Naive thymus-derived CD4-positive, alpha-beta T cell (primary cell): ENCODE measurements at regions not wholly inside any gene's neighbourhood (a gene's known extent, or its start where the extent isn't known, plus 50 kb on each side); places are given as distances from the start of the nearest gene placed in this dataset.
A peak's percentile ranks its signal among the peaks of the same experiment; 100 is the strongest.

Experiments used
- ATAC-seq: fragments of 150-1000 bp; cut with Tn5 transposase; 2 replicates; pipeline ENCODE4 v1.10.0; 2021; ENCODE audit warnings: mild to moderate bottlenecking, moderate library complexity
- CTCF ChIA-PET: fragments of 350-600 bp; sonication (Branson Sonifier 250); formaldehyde crosslinking; loops from one replicate; lab custom pipeline; 2021; ENCODE audit warnings: antibody characterized with exemption; lab: Charles Lee
- POLR2A ChIA-PET: fragments of 350-600 bp; sonication (Branson Sonifier 250); formaldehyde crosslinking; loops from one replicate; lab custom pipeline; 2021; ENCODE audit warnings: antibody characterized with exemption, inconsistent platforms; lab: Charles Lee
- DNase-seq, 9 donors: peaks; one replicate each; pipeline versions ENCODE4 v3.0.0 to v3.0.0-alpha.2; 2020 to 2022; ENCODE audit warnings: mixed read lengths in 1 of 9
- H3K27ac ChIP-seq: one replicate; pipeline ENCODE4 v1.7.0; 2013; ENCODE audit warnings: mild to moderate bottlenecking, low read depth, low read length, moderate library complexity
- H3K27me3 ChIP-seq, 2 donors: one replicate each; pipeline ENCODE4 v1.7.0; 2013; ENCODE audit warnings: low read length in 2 of 2, mild to moderate bottlenecking in 2 of 2, moderate library complexity in 2 of 2; ENCODE audit not compliant: control insufficient read depth in 2 of 2, insufficient read depth in 2 of 2
- H3K36me3 ChIP-seq, 3 experiments: 1 replicate in 2 of 3; 2 replicates in 1 of 3; pipeline ENCODE4 v1.7.0; 2013; ENCODE audit warnings: low read length in 3 of 3, mild to moderate bottlenecking in 3 of 3, moderate library complexity in 1 of 3; ENCODE audit not compliant: insufficient read depth in 3 of 3, control insufficient read depth in 2 of 3
- H3K4me1 ChIP-seq, 2 donors: one replicate each; pipeline ENCODE4 v1.7.0; 2013; ENCODE audit warnings: low read length in 2 of 2, mild to moderate bottlenecking in 2 of 2, moderate library complexity in 1 of 2; ENCODE audit not compliant: control insufficient read depth in 2 of 2, insufficient read depth in 2 of 2
- H3K4me3 ChIP-seq: 2 replicates; pipeline ENCODE4 v1.7.0; 2013; ENCODE audit warnings: mild to moderate bottlenecking, low read length
- H3K9me3 ChIP-seq, 3 experiments: 1 replicate in 2 of 3; 2 replicates in 1 of 3; pipeline ENCODE4 v1.7.0; 2013; ENCODE audit warnings: low read length in 3 of 3; ENCODE audit not compliant: control insufficient read depth in 2 of 3
- H3K27ac Mint-ChIP-seq, 9 donors: one replicate each; pipeline ENCODE4 v1.8.0; 2020 to 2022; ENCODE audit warnings: mixed read lengths in 9 of 9, mild to moderate bottlenecking in 8 of 9, moderate library complexity in 5 of 9, inconsistent platforms in 2 of 9
- H3K27me3 Mint-ChIP-seq, 5 donors: one replicate each; pipeline ENCODE4 v1.8.0; 2021 to 2022; ENCODE audit warnings: mixed read lengths in 5 of 5, mild to moderate bottlenecking in 1 of 5
- H3K36me3 Mint-ChIP-seq, 5 donors: one replicate each; pipeline ENCODE4 v1.8.0; 2020 to 2022; ENCODE audit warnings: mixed read lengths in 5 of 5, mild to moderate bottlenecking in 3 of 5, inconsistent platforms in 1 of 5
- H3K4me1 Mint-ChIP-seq, 7 donors: one replicate each; pipeline ENCODE4 v1.8.0; 2020 to 2022; ENCODE audit warnings: mixed read lengths in 7 of 7, mild to moderate bottlenecking in 3 of 7, inconsistent platforms in 1 of 7
- H3K4me3 Mint-ChIP-seq, 10 donors: one replicate each; pipeline ENCODE4 v1.8.0; 2020 to 2022; ENCODE audit warnings: mild to moderate bottlenecking in 10 of 10, mixed read lengths in 10 of 10, moderate library complexity in 6 of 10, inconsistent platforms in 2 of 10
- H3K9me3 Mint-ChIP-seq, 11 donors: one replicate each; pipeline ENCODE4 v1.8.0; 2020 to 2022; ENCODE audit warnings: mixed read lengths in 11 of 11, mild to moderate bottlenecking in 4 of 11, inconsistent platforms in 1 of 11, moderate library complexity in 1 of 11
- intact Hi-C, 2 donors: fragments of 100-400 bp; cut with micrococcal nuclease; formaldehyde crosslinking; loops; one replicate each; pipeline ENCODE4 v1.15.1; 2023

- Histone ChIP-seq H3K4me3 (no peak overlapping the region), H3K27me3 (no peaks in the 10 kb centered on the region), H3K27ac (no peak overlapping the region), H3K36me3 (no peaks in the 10 kb centered on the region), H3K9me3 (no peaks in the 10 kb centered on the region), H3K4me1 (no peaks in the 10 kb centered on the region)
- ChIA-PET CTCF (no interaction called here), POLR2A (no interaction called here)
- Mint-ChIP-seq H3K36me3 (no peaks in the 10 kb centered on the region), H3K4me1 (no peaks in the 10 kb centered on the region), H3K9me3 (peaks cover 0 to 3% (median 0%) of the 10 kb centered on the region in 11 donors), H3K27ac (no peak overlapping the region), H3K4me3 (no peak overlapping the region), H3K27me3 (peaks cover 0 to 15% (median 5%) of the 10 kb centered on the region in 5 donors)
- intact Hi-C loops = no loop called here
- ATAC-seq = no peak
- DNase-seq = no peak
Measured at GRCh38 chr2:3965953-3966352, 262.6 kb downstream of the DCDC2C start.

- no peaks in the 10 kb centered on the region for H3K9me3 ChIP-seq
- H3K27me3 Mint-ChIP-seq = peaks cover 0 to 10% (median 5%) of the 10 kb centered on the region in 5 donors
- ATAC-seq (no peak), DNase-seq (no peak)
- no peak overlapping the region for H3K27ac Mint-ChIP-seq
- H3K9me3 Mint-ChIP-seq = peaks cover 0 to 3% (median 0%) of the 10 kb centered on the region in 11 donors
- H3K4me1 Mint-ChIP-seq = no peaks in the 10 kb centered on the region
- CTCF ChIA-PET = no interaction called here
- H3K27me3 ChIP-seq = no peaks in the 10 kb centered on the region
- no peaks in the 10 kb centered on the region for H3K4me1 ChIP-seq
- no peak overlapping the region for H3K4me3 ChIP-seq
- no peak overlapping the region for H3K27ac ChIP-seq
- POLR2A ChIA-PET = no interaction called here
- no peaks in the 10 kb centered on the region for H3K36me3 Mint-ChIP-seq
- no peaks in the 10 kb centered on the region for H3K36me3 ChIP-seq
- H3K4me3 Mint-ChIP-seq = no peak overlapping the region
- intact Hi-C loops = no loop called here
Measured at GRCh38 chr2:3966470-3966869, 263.1 kb downstream of the DCDC2C start.

GRCh38 chr2:3968736-3969135 is 265.4 kb downstream of the DCDC2C start:
- Histone ChIP-seq H3K27ac (no peak overlapping the region), H3K27me3 (no peaks in the 10 kb centered on the region), H3K9me3 (no peaks in the 10 kb centered on the region), H3K4me1 (no peaks in the 10 kb centered on the region), H3K36me3 (no peaks in the 10 kb centered on the region), H3K4me3 (no peak overlapping the region)
- DNase-seq = no peak
- POLR2A ChIA-PET = no interaction called here
- Mint-ChIP-seq H3K4me1 (no peaks in the 10 kb centered on the region), H3K36me3 (no peaks in the 10 kb centered on the region), H3K27me3 (peaks cover 0 to 7% (median 0%) of the 10 kb centered on the region in 5 donors), H3K27ac (no peak overlapping the region), H3K4me3 (no peak overlapping the region), H3K9me3 (peaks cover 0 to 2% (median 0%) of the 10 kb centered on the region in 11 donors)
- intact Hi-C loops = no loop called here
- CTCF ChIA-PET = no interaction called here
- ATAC-seq = no peak

GRCh38 chr2:3970791-3971651 is 267.6 kb downstream of the DCDC2C start:
- H3K27ac ChIP-seq = no peak overlapping the region
- no peaks in the 10 kb centered on the region for H3K27me3 ChIP-seq
- Mint-ChIP-seq H3K36me3 (no peaks in the 10 kb centered on the region), H3K4me3 (no peak overlapping the region), H3K27ac (no peak overlapping the region), H3K4me1 (no peaks in the 10 kb centered on the region), H3K27me3 (peaks cover 0 to 3% (median 0%) of the 10 kb centered on the region in 5 donors), H3K9me3 (peaks cover 0 to 3% (median 0%) of the 10 kb centered on the region in 11 donors)
- ChIA-PET POLR2A (no interaction called here), CTCF (no interaction called here)
- H3K4me1 ChIP-seq = no peaks in the 10 kb centered on the region
- intact Hi-C loops = no loop called here
- no peak overlapping the region for H3K4me3 ChIP-seq
- no peaks in the 10 kb centered on the region for H3K9me3 ChIP-seq
- ATAC-seq = no peak
- DNase-seq = no peak
- no peaks in the 10 kb centered on the region for H3K36me3 ChIP-seq

GRCh38 chr2:3971652-3972192 is 268.3 kb downstream of the DCDC2C start:
- H3K4me3 ChIP-seq = no peak overlapping the region
- Mint-ChIP-seq H3K36me3 (no peaks in the 10 kb centered on the region), H3K27me3 (peaks cover 0 to 3% (median 0%) of the 10 kb centered on the region in 5 donors), H3K27ac (no peak overlapping the region), H3K4me1 (no peaks in the 10 kb centered on the region), H3K9me3 (peaks cover 0 to 3% (median 0%) of the 10 kb centered on the region in 11 donors), H3K4me3 (no peak overlapping the region)
- CTCF ChIA-PET = no interaction called here
- no peak overlapping the region for H3K27ac ChIP-seq
- intact Hi-C loops = no loop called here
- no peaks in the 10 kb centered on the region for H3K4me1 ChIP-seq
- POLR2A ChIA-PET = no interaction called here
- peak; percentile 14 for ATAC-seq
- no peak for DNase-seq
- H3K9me3 ChIP-seq = no peaks in the 10 kb centered on the region
- H3K27me3 ChIP-seq = no peaks in the 10 kb centered on the region
- H3K36me3 ChIP-seq = no peaks in the 10 kb centered on the region

- Histone ChIP-seq H3K4me1 (no peaks in the 10 kb centered on the region), H3K4me3 (no peak overlapping the region), H3K27ac (no peak overlapping the region), H3K9me3 (no peaks in the 10 kb centered on the region), H3K36me3 (no peaks in the 10 kb centered on the region), H3K27me3 (no peaks in the 10 kb centered on the region)
- H3K27ac Mint-ChIP-seq = no peak overlapping the region
- ChIA-PET CTCF (no interaction called here), POLR2A (no interaction called here)
- no peak for ATAC-seq
- H3K27me3 Mint-ChIP-seq = peaks cover 0 to 3% (median 0%) of the 10 kb centered on the region in 5 donors
- H3K4me3 Mint-ChIP-seq = no peak overlapping the region
- no peaks in the 10 kb centered on the region for H3K4me1 Mint-ChIP-seq
- H3K36me3 Mint-ChIP-seq = no peaks in the 10 kb centered on the region
- peaks cover 0 to 3% (median 0%) of the 10 kb centered on the region in 11 donors for H3K9me3 Mint-ChIP-seq
- DNase-seq = no peak
- intact Hi-C loops = no loop called here
Measured at GRCh38 chr2:3972377-3972776, 269.0 kb downstream of the DCDC2C start.

GRCh38 chr2:3974765-3975164 is 271.4 kb downstream of the DCDC2C start:
- no peaks in the 10 kb centered on the region for H3K9me3 ChIP-seq
- H3K27me3 ChIP-seq = no peaks in the 10 kb centered on the region
- ATAC-seq (no peak), DNase-seq (no peak)
- no peak overlapping the region for H3K4me3 ChIP-seq
- Mint-ChIP-seq H3K4me1 (no peaks in the 10 kb centered on the region), H3K4me3 (no peak overlapping the region), H3K9me3 (peaks cover 0 to 10% (median 2%) of the 10 kb centered on the region in 11 donors), H3K27me3 (peaks cover 0 to 3% (median 0%) of the 10 kb centered on the region in 5 donors), H3K36me3 (no peaks in the 10 kb centered on the region), H3K27ac (no peak overlapping the region)
- no peaks in the 10 kb centered on the region for H3K36me3 ChIP-seq
- intact Hi-C loops = no loop called here
- no peak overlapping the region for H3K27ac ChIP-seq
- POLR2A ChIA-PET = no interaction called here
- CTCF ChIA-PET = no interaction called here
- no peaks in the 10 kb centered on the region for H3K4me1 ChIP-seq
